Neural cell (in vitro differentiated cells): ENCODE measurements at regions not wholly inside any gene's neighbourhood (a gene's known extent, or its start where the extent isn't known, plus 50 kb on each side); places are given as distances from the start of the nearest gene placed in this dataset.

Source experiments
- H2AFZ ChIP-seq: fragments of 200-600, 300-800 bp; sonication (generic), shearing (Covaris generic); 2 replicates; pipeline ENCODE4 v1.6.0; 2014; ENCODE audit warnings: low read depth, mild to moderate bottlenecking, antibody characterized with exemption, low read length, moderate library complexity
- H3F3A ChIP-seq: fragments of 200-600 bp; shearing (Covaris generic); 2 replicates; pipeline ENCODE4 v1.6.1; 2016; ENCODE audit warnings: mild to moderate bottlenecking, moderate library complexity, mixed read lengths, antibody characterized with exemption, low read length; ENCODE audit not compliant: insufficient read depth, poor library complexity, severe bottlenecking
- H3K27ac ChIP-seq: fragments of 200-600, 300-800 bp; sonication (generic), shearing (Covaris generic); 2 replicates; pipeline ENCODE4 v1.5.1; 2014; ENCODE audit warnings: mild to moderate bottlenecking, low read length, moderate library complexity
- H3K27me3 ChIP-seq: fragments of 300-800, 200-600 bp; sonication (generic), shearing (Covaris generic); 2 replicates; pipeline ENCODE4 v1.6.0; 2014; ENCODE audit warnings: mild to moderate bottlenecking, low read depth, low read length, moderate library complexity; ENCODE audit not compliant: insufficient read depth
- H3K36me3 ChIP-seq: fragments of 300-800, 200-600 bp; sonication (generic), shearing (Covaris generic); 2 replicates; pipeline ENCODE4 v1.5.1; 2014; ENCODE audit warnings: mild to moderate bottlenecking, antibody characterized with exemption, low read length, moderate library complexity; ENCODE audit not compliant: insufficient read depth
- H3K4me2 ChIP-seq: fragments of 300-800, 200-600 bp; sonication (generic), shearing (Covaris generic); 2 replicates; pipeline ENCODE4 v1.6.0; 2014; ENCODE audit warnings: mild to moderate bottlenecking, low read length
- H3K4me3 ChIP-seq: fragments of 300-800, 200-600 bp; sonication (generic), shearing (Covaris generic); 2 replicates; pipeline ENCODE4 v1.5.1; 2014; ENCODE audit warnings: mild to moderate bottlenecking, low read length, moderate library complexity
- H3K79me2 ChIP-seq: fragments of 200-600 bp; shearing (Covaris generic); replicated peaks from 2 replicates; pipeline ENCODE4 v1.6.0; 2014; ENCODE audit warnings: mild to moderate bottlenecking, low read length, moderate library complexity; ENCODE audit not compliant: insufficient read depth
- H3K9ac ChIP-seq: fragments of 300-800, 200-600 bp; sonication (generic), shearing (Covaris generic); 2 replicates; pipeline ENCODE4 v1.6.1; 2016; ENCODE audit warnings: mild to moderate bottlenecking, low read length, mixed read lengths
- H3K9me2 ChIP-seq: fragments of 200-600 bp; shearing (Covaris generic); 2 replicates; pipeline ENCODE4 v1.6.1; 2016; ENCODE audit warnings: mild to moderate bottlenecking, low read length, mixed read lengths; ENCODE audit not compliant: insufficient read depth
- H3K9me3 ChIP-seq: fragments of 200-600, 300-800 bp; sonication (generic), shearing (Covaris generic); 2 replicates; pipeline ENCODE4 v1.6.1; 2016; ENCODE audit warnings: mild to moderate bottlenecking, mixed run types, low read length, moderate library complexity, mixed read lengths
- H4K20me1 ChIP-seq: fragments of 200-600 bp; shearing (Covaris generic); 2 replicates; pipeline ENCODE4 v1.6.1; 2016; ENCODE audit warnings: mild to moderate bottlenecking, mixed run types; ENCODE audit not compliant: insufficient read depth
- CTCF ChIP-seq: fragments of 450-650 bp; IDR thresholded peaks from 2 replicates; pipeline ENCODE4 v1.5.1; 2014; ENCODE audit warnings: antibody characterized with exemption, mild to moderate bottlenecking, moderate library complexity; ENCODE audit not compliant: poor library complexity, severe bottlenecking
- EP300 ChIP-seq: fragments of 450-650 bp; conservative IDR thresholded peaks from 2 replicates; pipeline ENCODE4 v1.6.1; 2014; ENCODE audit warnings: antibody characterized with exemption, mild to moderate bottlenecking, moderate library complexity; ENCODE audit not compliant: poor library complexity, severe bottlenecking
- EZH2 ChIP-seq: fragments of 200-600, 300-800 bp; shearing (Covaris generic), sonication (generic); IDR thresholded peaks from 2 replicates; pipeline ENCODE4 v1.6.1; 2014; ENCODE audit warnings: antibody characterized with exemption, low read length, borderline replicate concordance, mild to moderate bottlenecking; ENCODE audit not compliant: insufficient read depth, poor library complexity, severe bottlenecking
- MXI1 ChIP-seq: fragments of 450-650 bp; conservative IDR thresholded peaks from 2 replicates; pipeline ENCODE4 v1.6.1; 2014; ENCODE audit warnings: antibody characterized with exemption, mild to moderate bottlenecking; ENCODE audit not compliant: poor library complexity, severe bottlenecking
- POLR2AphosphoS5 ChIP-seq: IDR thresholded peaks from 2 replicates; pipeline ENCODE4 v1.6.1; 2012
- RAD21 ChIP-seq: fragments of 450-650 bp; conservative IDR thresholded peaks from 2 replicates; pipeline ENCODE4 v1.6.1; 2014; ENCODE audit warnings: antibody characterized with exemption, mild to moderate bottlenecking, moderate library complexity
- REST ChIP-seq: IDR thresholded peaks from 2 replicates; pipeline ENCODE4 v1.6.1; 2012; ENCODE audit warnings: borderline replicate concordance
- SMC3 ChIP-seq: fragments of 450-650 bp; conservative IDR thresholded peaks from 2 replicates; pipeline ENCODE4 v1.6.1; 2014; ENCODE audit warnings: antibody characterized with exemption, mild to moderate bottlenecking, moderate library complexity; ENCODE audit not compliant: poor library complexity
- TAF1 ChIP-seq: IDR thresholded peaks from 2 replicates; pipeline ENCODE4 v1.6.1; 2012; ENCODE audit warnings: low read depth

- H2AFZ ChIP-seq, result no peak overlapping the region
- no peak overlapping the region for H3K4me2 ChIP-seq
- no peaks in the 10 kb centered on the region for H3K36me3 ChIP-seq
- H3K9me3 ChIP-seq, result no peaks in the 10 kb centered on the region
- H3K79me2 ChIP-seq, result no peaks in the 10 kb centered on the region
- TF ChIP-seq MXI1 (no peak), EZH2 (no peak), REST (no peak), SMC3 (no peak), TAF1 (no peak)
- H3K27ac ChIP-seq, result no peak overlapping the region
- no peaks in the 10 kb centered on the region for H4K20me1 ChIP-seq
- no peak overlapping the region for H3K9ac ChIP-seq
- no peaks in the 10 kb centered on the region for H3K9me2 ChIP-seq
- no peaks in the 10 kb centered on the region for H3F3A ChIP-seq
- no peaks in the 10 kb centered on the region for H3K27me3 ChIP-seq
- no peak overlapping the region for H3K4me3 ChIP-seq
These were observed 261.9 kb upstream of the PLET1 start for GRCh38 chr11:112522536-112522935.

GRCh38 chr11:112523031-112523430 is 262.4 kb upstream of the PLET1 start:
- TF ChIP-seq TAF1, result no peak
- TF ChIP-seq EZH2, result no peak
- TF ChIP-seq RAD21, result no peak
- TF ChIP-seq CTCF, result no peak
- no peak for TF ChIP-seq MXI1
- TF ChIP-seq REST, result no peak
- no peak for TF ChIP-seq SMC3
- TF ChIP-seq POLR2AphosphoS5, result no peak
- TF ChIP-seq EP300, result no peak
- Histone ChIP-seq H2AFZ (no peak overlapping the region), H3K79me2 (no peaks in the 10 kb centered on the region), H3K9me3 (no peaks in the 10 kb centered on the region), H4K20me1 (no peaks in the 10 kb centered on the region), H3K27me3 (no peaks in the 10 kb centered on the region), H3K9ac (no peak overlapping the region), H3K36me3 (no peaks in the 10 kb centered on the region), H3F3A (no peaks in the 10 kb centered on the region), H3K4me2 (no peak overlapping the region), H3K4me3 (no peak overlapping the region), H3K27ac (no peak overlapping the region), H3K9me2 (no peaks in the 10 kb centered on the region)
